GM19035 (cell line): ENCODE measurements at regions not wholly inside any gene's neighbourhood (a gene's known extent, or its start where the extent isn't known, plus 50 kb on each side); places are given as distances from the start of the nearest gene placed in this dataset.

ENCODE experiments used
- ATAC-seq: cut with Tn5 transposase; IDR thresholded peaks from one replicate; pipeline ENCODE4 v1.9.1; 2021; ENCODE audit not compliant: unreplicated experiment

DNA sequence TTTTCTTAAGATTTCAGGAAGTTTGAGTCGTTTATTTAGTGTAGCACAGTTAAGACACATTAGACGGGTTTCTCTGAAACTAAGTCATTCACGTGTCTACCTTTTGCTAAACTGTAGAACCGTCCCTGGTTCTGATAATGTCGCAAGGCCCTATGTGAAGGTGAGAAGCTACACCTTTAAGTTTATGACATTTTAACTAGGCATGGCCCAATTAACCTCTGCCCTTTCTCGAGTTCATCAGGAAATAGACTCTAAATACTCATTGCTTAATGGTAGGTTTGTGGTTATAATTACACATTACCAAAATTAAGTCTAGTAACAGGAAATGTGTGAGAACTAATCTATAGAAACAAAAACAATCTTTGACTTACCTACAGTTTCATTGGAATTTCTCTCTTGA is 126.6 kb upstream of the FZD8 start:
- ATAC-seq: no peak

DNA sequence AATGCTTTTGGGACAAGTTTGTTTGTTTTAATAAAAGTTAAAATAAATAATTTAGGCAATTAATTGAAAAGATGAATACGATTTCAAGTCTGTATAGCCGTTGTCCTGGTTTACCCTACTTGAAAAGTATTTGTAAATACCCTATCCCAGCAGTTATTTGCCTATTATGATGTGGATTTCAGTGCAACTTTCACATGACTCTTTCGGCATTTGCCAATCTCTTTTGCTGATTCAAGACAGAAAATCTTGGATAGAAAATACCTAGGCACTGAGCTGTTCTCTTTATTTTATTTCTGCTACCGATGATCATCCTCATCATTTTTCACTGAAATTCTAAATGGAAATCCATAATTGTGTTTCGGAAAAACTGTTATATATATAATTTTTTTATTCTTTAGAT is 125.9 kb upstream of the FZD8 start:
- no peak for ATAC-seq

DNA sequence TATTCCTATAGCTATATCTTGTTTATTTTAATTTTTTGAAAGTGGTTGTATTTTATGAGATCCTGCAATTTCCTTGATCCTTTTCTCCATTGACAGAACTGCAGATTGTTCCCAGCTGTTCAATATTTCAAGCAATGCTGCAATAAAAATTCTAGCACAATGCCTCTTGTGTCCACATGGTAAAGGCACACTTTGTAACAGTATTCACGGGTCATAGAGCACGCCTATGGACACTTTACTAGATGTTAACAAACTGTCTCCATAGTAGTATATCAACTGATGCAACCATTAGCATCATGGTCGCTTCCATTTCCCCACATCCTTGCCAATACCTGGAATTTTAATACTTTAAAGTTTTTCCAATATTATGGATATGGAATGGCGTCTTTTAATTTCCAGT is 123.9 kb upstream of the FZD8 start:
- no peak for ATAC-seq

DNA sequence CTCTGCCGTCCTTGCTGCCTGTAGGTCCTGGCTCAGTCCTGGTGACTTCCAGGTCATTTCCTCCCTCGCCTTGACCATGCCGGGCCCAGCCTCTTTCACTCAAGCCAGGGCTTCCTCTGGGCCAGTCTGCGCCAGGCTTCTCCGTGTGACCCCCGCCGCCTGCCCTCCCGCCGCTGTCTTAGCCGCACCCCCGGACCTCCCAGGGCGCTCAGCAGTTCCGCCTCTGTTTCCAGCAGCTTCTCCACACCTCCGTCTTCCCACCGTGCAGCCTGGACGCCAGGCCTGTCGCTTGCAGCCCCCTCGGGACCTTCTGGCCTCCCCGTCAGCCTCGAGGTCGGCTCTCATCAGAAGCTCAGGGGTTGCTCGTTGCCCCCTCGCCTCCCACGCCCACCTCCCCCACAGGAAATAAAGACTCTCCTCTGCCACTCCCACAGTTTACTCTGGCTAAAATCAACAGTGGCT is 123.0 kb upstream of the FZD8 start:
- no peak for ATAC-seq

DNA sequence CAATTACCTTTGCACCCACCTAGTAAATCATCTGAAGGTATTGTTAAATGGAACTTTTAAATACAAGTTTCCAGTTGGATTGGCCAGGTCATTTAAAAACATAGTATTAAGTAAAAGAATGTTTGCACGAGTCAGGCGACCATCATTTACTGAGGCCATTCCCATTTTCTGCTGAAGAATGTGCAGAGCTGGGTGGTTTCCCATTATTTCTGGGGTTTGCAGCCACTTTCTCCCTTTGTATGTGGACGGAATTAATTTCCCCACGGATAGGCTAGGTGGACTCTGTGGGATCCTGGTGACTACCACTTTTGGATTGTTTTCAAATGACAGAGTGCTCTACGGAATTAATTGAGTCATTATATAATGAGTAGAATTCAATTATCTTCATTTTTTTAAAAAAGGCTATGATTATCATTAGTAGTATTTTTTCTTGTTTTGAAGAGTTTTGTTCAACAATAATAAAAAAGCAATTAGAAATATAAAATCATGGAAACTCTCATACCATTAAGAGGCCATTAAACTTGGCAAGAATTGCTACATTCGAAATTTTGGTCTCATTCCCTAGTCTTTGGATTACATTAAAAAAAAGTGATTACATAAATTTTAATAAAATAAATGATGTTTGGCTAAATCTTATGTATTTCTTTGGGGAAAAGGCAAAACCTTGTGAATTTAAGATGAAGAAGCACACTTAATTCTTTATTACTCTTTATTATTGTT is 120.4 kb upstream of the FZD8 start:
- no peak for ATAC-seq

DNA sequence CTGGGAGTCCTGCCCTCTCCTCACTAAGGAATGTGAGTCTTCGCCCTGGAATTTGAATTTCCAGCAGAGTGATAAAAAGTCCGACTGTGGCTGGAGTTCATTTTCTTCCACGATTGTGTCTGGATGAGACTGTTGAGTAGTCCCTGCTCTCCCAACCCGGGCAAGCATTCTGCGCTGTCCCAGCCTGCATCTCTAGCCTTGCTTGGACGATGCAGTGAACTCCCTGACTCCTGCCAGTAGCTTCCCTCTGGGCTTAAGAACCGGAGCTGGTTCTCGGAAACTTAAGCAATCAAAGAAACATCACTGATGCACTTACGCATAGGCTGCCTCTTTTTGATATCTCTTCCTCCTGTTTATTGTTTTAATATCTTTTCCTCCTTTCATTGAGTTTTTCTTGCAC is 116.0 kb upstream of the FZD8 start:
- no peak for ATAC-seq

DNA sequence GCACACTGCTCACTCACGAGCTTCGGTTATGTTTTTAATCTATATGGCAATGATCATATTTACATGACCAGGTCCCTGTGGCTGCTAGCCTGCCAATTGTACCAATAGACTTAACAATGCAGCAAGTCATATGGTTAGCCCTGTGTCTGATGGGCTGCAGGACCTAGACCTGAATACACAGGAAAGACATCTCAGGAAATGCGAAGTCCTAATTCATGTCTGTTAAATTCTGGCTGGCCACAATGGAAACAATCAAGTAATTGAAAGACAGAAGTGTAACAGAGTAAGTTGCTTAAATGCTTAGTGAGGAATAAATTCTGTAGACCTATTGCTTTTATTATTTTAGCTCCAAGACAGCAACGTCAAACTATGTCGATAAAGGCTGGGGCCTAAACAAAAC is 112.4 kb upstream of the FZD8 start:
- no peak for ATAC-seq

DNA sequence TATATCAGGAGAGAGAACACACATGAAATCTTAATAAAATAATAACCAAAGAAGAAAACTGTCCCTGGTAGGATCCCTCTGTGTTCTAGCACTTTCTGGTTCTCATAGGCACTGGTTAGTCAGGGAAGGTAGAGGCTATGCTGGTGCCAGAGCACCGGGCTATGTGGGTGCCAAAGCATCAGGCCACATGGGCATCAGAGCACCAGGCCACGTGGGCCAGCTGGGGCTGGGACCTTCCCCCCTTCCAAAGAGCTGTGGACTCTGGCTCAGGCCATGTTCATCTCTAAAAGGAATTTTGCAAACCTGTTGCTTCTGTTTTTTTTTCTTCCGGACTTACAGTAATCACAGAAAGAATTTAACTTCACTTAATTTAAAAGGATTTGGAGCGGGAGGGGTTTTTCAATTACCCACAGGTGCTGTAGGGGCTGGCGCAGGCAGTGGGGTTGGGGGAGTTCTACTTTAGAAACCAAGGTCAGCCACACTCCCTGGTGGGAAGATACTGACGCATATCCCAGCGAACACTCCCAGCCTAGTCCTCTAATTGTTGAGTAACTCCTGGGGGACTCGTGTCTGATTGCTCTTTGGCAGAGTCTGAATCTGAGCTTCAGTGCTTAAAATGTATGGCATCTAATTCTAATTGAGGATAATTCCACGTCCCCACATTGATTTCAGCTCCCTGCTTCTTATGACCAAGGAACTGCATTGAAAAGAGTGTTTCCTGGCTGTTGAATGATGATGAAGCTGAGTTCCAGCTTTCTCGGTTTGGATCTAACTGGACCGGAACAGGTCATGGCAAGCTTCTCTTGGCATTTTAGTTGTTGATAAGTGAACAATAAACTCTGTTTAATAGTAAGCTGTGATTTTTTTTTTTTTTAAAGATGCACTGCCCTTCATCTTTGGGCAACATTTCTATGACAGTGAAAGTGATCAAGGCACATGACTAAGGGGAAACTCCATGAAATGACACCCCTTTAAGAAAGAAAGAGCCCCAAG is 110.7 kb upstream of the FZD8 start:
- ATAC-seq: no peak

DNA sequence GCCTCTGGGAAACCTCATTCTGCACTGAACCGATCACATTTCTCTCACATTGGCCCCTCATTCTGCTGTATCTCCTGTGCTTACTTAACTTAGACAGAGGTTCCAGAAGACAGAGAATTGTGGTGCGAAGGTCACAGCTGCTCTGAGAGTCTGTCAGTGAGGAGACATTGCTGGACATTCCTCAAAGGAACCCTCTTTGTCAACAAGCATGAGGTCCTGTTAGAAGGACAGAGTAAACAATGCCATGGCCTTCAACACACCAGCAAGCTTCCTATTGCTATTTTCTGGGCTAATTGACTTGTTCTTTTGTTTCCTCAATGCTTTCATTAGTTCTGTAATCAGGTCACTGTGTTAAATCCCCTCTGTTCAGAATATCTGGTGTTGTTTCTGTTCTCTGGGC is 109.3 kb upstream of the FZD8 start:
- ATAC-seq: no peak

DNA sequence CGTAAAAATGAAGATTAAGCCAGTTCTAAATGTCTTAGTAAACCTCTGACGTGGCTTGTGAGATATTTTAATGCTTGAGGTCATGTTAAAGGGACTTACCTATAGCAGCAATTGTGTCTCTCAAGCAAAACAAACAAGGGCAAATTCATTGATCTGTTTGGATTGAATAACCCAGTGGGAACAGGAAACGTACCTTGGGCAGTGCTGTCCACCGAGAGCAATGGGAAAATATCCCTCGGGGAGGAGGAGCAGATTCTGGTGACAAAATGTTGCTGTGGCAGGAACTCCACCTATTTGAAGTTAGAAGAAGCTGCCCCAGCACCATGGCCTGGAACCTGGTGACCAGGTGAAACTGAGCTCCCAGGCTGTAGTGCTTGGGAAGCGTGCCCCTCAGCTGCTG is 107.1 kb upstream of the FZD8 start:
- no peak for ATAC-seq

DNA sequence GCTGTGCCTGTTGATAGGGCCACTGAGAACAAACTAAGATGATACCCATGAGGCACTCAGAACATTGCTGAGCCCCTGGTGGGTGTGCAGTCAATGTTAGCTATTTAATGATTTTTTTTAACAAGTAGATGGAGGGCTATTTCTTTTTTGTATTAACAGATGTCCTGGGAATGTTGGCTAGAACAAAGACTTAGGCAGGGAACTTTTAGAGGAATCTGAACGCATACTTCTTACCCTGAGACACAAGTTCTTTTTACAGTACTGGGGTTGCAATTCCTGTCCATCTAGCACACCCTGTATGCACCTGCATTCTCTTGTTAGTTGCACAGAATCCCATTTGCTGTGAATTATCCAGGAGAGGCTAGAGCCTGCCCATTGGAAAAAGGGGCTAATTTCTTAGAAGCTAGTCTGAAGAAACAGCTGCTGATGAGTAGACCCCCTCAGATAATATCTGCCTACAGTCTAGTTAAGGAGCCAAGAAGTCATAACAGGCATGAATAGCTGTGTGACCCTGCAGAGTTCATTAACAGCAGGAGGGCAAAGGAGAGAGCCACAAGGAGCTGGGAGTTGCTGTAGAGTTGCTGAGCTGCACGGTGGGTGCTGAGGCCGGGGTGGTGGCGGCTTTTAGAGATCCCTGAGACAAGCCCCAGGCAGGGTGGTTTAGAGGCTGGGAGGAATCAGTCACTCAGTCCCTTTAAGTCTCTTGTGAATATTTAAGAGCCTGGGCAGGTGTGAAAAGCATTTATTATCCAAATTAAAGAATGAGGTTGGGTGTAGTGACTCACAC is 103.7 kb upstream of the FZD8 start:
- no peak for ATAC-seq

DNA sequence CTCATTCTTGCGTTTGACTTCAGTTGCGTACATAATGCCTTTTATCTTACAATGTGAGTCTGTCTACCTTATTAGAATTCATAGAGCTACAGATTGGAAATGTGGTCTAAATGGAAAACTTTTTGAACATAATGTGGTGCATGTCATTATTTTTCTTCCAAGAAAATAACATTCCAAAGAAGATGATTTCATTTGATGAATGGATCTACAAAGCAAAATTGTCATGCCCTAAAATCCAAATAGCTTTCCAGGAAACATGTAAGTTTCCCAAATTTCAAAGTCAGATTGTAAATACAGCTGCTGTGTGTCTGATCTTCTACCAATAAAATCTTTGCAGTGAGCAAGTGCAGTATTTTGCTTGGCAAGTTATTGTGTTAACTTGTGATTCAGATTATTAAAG is 101.8 kb upstream of the FZD8 start:
- no peak for ATAC-seq

DNA sequence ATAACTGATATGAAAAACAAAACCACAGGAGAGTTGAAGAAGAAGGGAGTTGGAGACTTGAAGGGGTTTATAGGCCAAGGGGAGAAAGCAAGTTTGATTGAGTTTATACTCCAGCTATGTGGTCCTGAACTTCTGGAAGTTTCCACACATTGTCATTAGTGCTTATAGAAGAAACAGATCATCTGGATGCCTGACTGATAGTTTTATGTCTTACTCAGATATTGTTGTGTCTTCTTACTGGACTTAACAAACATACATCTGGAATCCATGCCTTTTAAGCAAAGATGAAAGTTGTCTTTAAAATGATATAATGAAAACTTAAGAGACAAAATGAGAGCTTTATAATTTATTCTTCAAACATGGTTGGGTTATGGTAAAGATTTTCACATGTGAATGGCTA is 101.3 kb upstream of the FZD8 start:
- no peak for ATAC-seq

DNA sequence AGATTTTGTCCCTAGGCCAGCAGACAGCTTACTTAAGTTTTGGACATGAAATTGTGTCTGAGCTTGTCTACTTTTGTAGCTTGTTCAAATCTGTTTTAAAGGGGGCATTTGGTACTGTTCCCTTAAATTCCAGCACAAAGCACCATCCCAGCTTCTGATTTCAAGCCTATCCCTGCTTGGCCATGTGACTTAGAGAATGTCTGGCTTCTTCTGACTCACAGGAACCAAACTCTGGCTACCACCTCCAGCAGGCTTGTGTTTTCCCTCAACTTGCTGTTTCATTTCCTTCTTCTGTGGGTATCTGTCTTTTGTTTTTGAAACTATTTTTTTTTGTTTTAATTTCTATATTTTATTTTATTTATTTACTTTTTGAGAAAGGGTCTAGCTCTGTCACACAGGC is 97.9 kb upstream of the FZD8 start:
- ATAC-seq: no peak

DNA sequence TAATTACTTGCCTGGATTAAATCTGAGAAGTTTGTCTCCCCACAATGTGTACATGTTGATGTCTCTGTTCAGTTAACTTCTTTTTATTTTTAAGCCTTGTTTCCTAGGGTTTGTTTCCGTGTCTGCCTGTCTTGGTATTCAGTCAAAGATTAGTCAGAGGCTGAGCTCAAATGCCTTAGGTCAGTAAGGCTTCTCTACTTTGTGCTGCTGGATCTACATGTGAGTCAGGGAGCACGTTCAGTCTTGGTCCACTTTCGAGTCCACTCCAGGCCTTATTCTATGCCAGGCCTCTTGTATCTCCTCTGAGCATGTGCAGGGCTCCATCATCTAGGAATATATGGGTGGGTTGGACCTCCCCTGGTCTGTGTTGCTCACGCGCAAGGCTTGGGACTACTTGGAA is 93.3 kb upstream of the FZD8 start:
- ATAC-seq: no peak

DNA sequence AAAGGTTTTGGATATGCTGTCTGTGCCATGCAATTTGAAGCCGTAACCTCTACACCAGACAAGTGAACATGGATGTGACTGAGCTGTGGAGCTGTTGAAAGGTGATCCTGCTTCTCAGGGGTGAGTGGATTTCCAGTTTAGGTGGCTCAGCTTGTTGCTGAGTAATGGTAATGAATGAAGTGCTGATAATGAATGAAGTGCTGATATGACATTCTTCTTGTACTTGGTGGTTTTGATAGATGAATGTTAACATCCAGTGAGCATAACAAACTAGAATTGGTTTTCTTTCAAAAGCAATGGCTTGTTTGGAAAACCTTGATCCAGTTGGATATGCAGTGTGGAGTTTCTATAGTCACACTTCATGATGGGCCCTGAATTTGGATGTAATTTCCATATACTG is 89.7 kb upstream of the FZD8 start:
- no peak for ATAC-seq

DNA sequence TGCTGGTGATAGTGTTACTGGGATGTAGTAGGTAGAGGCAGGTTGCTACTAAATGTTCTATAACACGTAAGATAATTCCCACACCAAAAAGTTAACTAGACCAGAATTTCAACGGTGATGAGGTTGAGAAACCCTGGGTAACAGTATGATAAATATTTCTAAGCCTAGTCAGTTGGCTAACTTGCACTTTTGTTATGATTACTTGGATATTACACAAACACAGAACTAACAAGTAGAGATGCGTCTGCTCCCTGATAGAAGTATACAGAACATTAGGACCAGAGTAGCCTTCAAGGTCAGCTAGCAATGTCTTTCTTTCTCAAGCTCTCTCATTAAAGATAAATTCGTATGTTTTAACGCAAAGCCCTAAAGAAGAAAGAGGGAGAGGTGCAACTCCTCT is 86.2 kb upstream of the FZD8 start:
- no peak for ATAC-seq

DNA sequence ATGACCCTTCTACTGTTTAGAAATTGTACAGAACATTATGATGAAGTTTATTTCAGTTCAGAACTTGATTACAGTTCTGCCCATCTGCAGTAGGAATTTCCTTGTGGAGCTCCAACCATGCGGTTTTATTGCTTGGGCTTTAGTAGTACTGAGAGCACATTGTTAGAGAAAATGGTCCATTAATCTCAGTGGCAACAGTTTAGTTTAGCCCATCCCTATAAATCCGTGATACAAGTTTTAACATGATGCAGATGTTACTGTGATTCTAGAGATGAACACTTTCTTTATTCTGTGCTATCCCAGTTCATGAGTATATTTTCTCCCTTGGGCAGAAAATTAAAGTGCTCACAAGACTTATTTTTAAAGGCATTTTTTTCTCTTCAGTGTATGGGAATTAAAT is 84.8 kb upstream of the FZD8 start:
- no peak for ATAC-seq

DNA sequence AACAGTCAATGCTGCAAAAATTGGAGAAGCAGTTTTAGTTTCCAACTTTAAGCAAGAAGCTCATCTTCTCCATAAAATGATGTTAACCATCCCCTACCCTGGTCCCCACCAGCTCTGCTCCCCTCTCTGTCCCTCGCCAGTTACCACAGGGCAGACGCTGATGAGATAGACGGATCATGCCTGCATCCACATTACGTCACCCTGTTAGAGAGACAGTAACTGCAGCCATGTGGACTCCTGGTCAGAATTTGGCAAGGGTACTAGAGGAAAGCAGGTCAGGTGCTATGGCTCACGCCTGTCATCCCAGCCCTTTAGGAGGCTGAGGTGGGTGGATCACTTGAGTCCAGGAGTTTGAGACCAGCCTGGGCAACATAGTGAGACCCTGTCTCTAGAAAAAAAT is 81.9 kb upstream of the FZD8 start:
- ATAC-seq: no peak

DNA sequence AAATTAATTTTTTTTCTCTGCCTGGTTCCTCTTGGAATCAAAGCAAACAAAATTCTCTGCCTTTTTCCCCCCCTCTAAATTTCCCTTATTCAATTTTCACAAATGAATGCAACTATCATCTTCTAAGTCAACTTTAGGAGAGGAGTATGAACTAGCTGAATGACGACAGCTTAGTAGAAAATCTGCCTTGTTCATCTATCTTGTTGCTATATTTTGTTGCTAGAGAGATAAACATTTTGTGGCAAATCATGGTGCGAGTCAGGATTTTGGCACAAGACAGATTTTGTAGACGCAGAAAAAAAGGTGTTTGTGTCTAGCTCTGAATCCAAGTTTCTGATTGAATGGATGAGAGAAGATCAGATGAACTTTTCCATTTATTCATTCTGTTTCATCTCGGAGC is 81.0 kb upstream of the FZD8 start:
- ATAC-seq: no peak

DNA sequence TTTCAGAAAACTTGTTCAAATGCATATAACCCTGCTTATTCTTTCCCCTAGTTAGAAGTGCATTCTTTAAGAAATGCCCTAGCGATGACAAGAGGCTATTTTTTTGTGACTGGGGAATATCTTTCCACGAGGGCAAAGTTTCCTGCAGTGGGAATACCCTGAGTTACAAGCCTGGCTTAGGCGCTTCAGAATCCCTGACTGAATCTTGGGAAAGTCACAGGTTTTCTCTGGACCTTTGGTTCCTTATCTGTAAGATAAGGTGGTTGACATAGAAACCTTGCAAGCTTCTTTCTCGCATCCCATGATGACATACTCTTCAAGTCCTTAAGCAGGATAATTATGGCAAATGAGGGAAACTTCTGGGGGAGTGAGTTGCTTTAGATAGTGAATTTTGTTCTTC is 80.5 kb upstream of the FZD8 start:
- ATAC-seq: no peak

DNA sequence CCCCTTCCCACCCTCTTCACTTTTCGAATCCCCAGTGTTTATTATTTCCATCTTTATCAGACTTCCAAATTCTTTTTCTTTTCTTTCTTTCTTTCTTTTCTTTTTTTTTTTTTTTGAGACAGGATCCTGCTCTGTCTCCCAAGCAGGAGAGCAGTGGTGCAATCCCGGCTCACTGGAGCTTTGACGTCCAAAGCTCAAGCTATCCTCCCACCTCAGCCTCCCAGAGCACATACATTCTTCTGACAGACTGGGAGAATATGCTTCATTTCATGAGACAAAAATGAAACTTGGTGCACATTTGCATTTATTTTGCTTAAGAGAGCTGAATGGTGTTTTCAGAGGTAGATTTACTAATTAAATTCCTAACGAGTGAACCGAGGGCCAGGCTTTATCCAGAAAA is 80.1 kb upstream of the FZD8 start:
- no peak for ATAC-seq
